ENCODE measurements at regions not wholly inside any gene's neighbourhood (a gene's known extent, or its start where the extent isn't known, plus 50 kb on each side); places are given as distances from the start of the nearest gene placed in this dataset.

DNA sequence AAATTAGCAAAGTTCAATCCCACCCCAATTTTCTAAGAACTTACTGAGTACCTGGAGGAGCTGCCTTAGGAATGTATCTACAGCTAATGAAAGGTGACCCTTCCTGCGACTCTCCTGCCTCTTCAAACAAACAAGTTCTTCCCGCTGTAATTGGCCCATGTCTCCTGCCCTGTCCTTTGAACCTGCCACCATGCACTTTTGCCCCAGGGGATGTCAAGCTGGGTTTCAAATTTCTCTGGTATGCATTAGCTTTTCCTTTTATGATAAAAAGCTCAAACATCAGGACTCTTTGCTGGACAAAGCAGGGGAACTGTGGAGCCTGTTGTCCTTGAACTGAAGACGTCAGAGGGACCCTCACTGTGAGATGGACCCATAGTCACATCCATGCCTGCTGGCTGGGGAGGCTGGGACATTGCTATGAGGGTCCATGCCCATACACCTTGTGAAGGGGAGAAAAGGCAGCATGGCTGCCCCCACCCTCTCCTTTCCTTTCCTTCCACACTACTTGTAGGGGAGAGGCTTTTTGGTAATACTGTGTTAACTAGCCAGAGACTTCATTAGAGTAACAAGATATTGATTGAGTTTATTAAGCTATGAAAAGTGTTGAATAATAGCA lies 210.7 kb upstream of the COPS8 start:
- Mint-ChIP-seq H3K9me3 (no peaks in the 10 kb centered on the region), H3K36me3 (no peaks in the 10 kb centered on the region), H3K4me3 (no peak overlapping the region), H3K27me3 (no peaks in the 10 kb centered on the region), H3K27ac (no peak overlapping the region), H3K4me1 (ENCODE audit: low read depth) (peaks cover 7% of the 10 kb centered on the region)
- no peak for DNase-seq
- intact Hi-C loops (cut with micrococcal nuclease), result no loop called here
- ChIA-PET CTCF (interaction anchor here (0.7 kb wide), 1 partner anchor 277 kb away, joined by 3 read pairs; no protein-coding TSS in a partner anchor), POLR2A (no interaction called here)

DNA sequence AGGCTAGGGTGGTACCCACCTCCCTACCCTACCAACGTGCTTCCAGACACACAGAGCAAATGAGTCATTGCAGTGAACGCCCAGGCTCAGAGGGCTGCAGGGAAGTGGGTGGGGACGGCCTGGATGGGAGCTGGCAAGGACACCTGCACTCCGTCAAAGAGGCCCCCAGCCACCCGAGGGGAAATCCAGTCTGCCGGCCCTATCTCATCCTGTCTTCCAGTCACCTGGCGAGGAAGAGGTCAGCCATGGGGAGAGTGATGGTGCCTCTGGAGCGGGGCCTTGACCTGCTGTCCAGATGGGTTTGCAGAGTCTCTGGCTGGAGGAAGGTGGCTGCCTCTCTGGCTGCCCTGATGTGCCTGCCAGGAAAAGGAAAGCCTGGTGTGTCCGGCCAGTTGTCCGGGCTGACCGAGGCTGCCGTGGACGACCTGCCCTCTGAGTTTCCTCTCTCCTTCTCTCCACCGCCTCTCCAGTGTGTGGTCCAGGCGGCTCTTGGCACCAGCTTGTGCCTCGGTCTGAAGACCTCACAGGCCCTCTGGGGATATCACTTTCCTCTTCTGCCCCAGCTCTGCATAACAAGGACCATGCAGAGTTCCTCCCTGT lies 209.7 kb upstream of the COPS8 start:
- intact Hi-C loops (cut with micrococcal nuclease), result no loop called here
- H3K9me3 Mint-ChIP-seq, result no peaks in the 10 kb centered on the region
- no peaks in the 10 kb centered on the region for H3K36me3 Mint-ChIP-seq
- H3K4me3 Mint-ChIP-seq, result no peak overlapping the region
- no peak for DNase-seq
- H3K4me1 Mint-ChIP-seq (ENCODE audit: low read depth), result peaks cover 7% of the 10 kb centered on the region
- POLR2A ChIA-PET, result interaction anchor here (0.5 kb wide), 1 partner anchor 932 kb away, joined by 3 read pairs; no protein-coding TSS in a partner anchor
- H3K27ac Mint-ChIP-seq, result no peak overlapping the region
- H3K27me3 Mint-ChIP-seq, result no peaks in the 10 kb centered on the region
- CTCF ChIA-PET, result interaction anchor here (0.7 kb wide), 1 partner anchor 278 kb away, joined by 3 read pairs; no protein-coding TSS in a partner anchor

DNA sequence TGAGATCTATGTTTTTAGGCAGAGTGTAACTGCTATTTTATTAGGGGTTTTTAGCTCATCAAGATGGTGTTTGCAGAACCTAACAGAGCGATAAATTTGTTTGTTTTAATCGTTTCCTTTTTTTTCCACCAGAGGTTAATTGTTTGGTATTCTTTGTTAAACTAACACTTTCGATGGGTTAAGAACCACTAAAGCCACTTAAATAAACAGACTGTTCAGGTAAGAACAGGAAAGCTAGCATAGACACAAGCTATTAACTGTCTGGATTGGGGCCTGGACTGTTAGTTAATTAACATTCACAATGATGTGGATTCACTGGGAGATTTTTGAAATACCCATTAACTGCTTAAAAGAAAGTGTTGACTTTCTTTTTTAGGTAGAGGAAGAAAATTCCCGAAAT lies 209.0 kb upstream of the COPS8 start:
- intact Hi-C loops (cut with micrococcal nuclease), result no loop called here
- Mint-ChIP-seq H3K4me3 (no peak overlapping the region), H3K4me1 (ENCODE audit: low read depth) (peaks cover 2% of the 10 kb centered on the region), H3K27ac (no peak overlapping the region), H3K9me3 (no peaks in the 10 kb centered on the region), H3K27me3 (no peaks in the 10 kb centered on the region), H3K36me3 (no peaks in the 10 kb centered on the region)
- ChIA-PET CTCF (interaction anchor here (0.6 kb wide), 1 partner anchor 15 kb away, joined by 3 read pairs; no protein-coding TSS in a partner anchor), POLR2A (no interaction called here)
- no peak for DNase-seq

DNA sequence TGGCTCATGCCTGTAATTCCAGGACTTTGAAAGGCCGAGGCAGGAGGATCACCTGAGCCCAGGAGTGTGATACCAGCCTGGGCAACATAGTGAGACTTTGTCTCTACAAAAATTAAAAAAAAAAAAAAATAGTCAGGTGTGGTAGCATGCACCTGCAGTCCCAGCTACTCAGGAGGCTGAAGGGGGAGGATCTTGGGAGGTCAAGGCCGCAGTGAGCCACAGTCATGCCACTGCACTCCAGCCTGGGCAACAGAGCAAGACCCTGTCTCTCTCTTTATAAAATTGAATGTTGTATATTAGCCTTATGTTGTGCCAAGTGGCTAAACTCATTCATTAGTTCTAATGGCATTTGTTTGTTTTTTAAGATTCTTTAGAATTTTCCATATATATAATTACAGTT lies 207.7 kb upstream of the COPS8 start:
- no peak for DNase-seq
- ChIA-PET CTCF (interaction anchor here (0.7 kb wide), 1 partner anchor 49 kb away, joined by 3 read pairs; no protein-coding TSS in a partner anchor), POLR2A (no interaction called here)
- Mint-ChIP-seq H3K9me3 (no peaks in the 10 kb centered on the region), H3K27me3 (no peaks in the 10 kb centered on the region), H3K4me1 (ENCODE audit: low read depth) (no peaks in the 10 kb centered on the region), H3K36me3 (no peaks in the 10 kb centered on the region), H3K4me3 (no peak overlapping the region), H3K27ac (no peak overlapping the region)
- intact Hi-C loops (cut with micrococcal nuclease), result no loop called here

DNA sequence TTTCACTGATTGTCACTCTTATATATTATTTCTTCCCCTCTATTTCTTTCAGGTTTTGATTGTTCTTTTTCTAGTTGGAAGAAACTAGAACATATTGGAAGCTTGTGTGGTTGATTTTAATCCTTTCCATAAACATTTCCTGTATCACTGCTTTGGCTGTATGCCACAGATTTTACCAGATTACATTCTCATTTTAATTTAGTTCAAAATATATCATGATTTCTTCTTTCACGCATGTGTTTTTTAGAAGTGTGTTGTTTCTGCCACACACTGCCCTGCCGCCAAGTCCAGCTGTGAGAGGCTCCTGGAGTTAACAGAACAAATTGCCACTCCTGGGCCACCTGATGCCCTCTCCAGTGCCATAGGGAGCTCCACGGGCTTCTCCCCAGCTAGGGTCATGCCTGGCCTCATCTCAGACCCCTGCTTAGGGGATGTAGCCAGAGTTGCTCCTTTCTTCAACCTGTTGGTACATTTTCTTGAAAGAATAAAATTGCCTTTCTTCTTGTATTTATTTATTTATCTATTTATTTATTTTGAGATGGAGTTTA lies 206.2 kb upstream of the COPS8 start:
- H3K9me3 Mint-ChIP-seq, result no peaks in the 10 kb centered on the region
- no peak overlapping the region for H3K27ac Mint-ChIP-seq
- H3K36me3 Mint-ChIP-seq, result no peaks in the 10 kb centered on the region
- POLR2A ChIA-PET, result no interaction called here
- CTCF ChIA-PET, result no interaction called here
- H3K4me3 Mint-ChIP-seq, result no peak overlapping the region
- no peaks in the 10 kb centered on the region for H3K4me1 Mint-ChIP-seq (ENCODE audit: low read depth)
- intact Hi-C loops (cut with micrococcal nuclease), result no loop called here
- no peak for DNase-seq
- no peaks in the 10 kb centered on the region for H3K27me3 Mint-ChIP-seq

DNA sequence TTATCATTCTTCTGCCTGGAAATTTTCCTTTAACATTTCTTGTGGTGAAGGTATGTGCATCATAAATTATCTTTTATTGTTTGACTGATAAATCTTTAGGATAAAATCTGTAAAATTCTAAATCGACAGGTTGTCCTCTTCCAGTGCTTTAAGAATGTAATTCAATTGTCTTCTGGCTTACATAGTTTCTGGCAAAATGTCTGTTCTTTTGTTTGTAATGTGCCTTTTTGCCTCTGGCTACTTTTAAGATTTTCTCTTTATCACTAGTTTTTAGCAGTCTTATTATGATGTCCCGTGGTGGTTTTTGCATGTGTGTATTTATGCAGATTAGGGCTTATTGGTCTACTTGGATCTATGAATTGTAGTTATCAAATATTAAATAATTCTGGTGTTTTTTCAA lies 203.6 kb upstream of the COPS8 start:
- Mint-ChIP-seq H3K9me3 (no peaks in the 10 kb centered on the region), H3K4me1 (ENCODE audit: low read depth) (no peaks in the 10 kb centered on the region), H3K36me3 (no peaks in the 10 kb centered on the region), H3K27ac (no peak overlapping the region), H3K4me3 (no peak overlapping the region), H3K27me3 (peaks cover 4% of the 10 kb centered on the region)
- intact Hi-C loops (cut with micrococcal nuclease), result no loop called here
- DNase-seq, result no peak
- CTCF ChIA-PET, result no interaction called here
- POLR2A ChIA-PET, result no interaction called here

DNA sequence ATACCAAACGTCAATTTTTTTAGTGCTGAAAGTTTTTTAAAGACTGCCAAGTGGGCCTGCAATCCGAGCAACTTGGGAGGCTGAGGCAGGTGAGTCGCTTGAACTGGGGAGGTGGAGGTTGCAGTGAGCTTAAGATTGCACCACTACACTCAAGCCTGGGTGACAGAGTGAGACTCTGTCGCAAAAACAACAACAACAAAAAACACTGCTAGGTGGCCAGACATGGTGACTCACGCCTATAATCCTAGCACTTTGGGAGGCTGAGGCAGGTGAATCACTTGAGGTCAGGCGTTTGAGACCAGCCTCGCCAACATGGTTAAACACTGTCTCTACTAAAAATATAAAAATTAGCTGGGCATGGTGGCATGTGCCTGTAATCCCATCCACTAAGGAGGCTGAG lies 202.8 kb upstream of the COPS8 start:
- Mint-ChIP-seq H3K9me3 (no peaks in the 10 kb centered on the region), H3K4me3 (no peak overlapping the region), H3K4me1 (ENCODE audit: low read depth) (no peaks in the 10 kb centered on the region), H3K36me3 (no peaks in the 10 kb centered on the region), H3K27me3 (peaks cover 4% of the 10 kb centered on the region), H3K27ac (no peak overlapping the region)
- DNase-seq, result no peak
- CTCF ChIA-PET, result no interaction called here
- intact Hi-C loops (cut with micrococcal nuclease), result no loop called here
- POLR2A ChIA-PET, result no interaction called here

DNA sequence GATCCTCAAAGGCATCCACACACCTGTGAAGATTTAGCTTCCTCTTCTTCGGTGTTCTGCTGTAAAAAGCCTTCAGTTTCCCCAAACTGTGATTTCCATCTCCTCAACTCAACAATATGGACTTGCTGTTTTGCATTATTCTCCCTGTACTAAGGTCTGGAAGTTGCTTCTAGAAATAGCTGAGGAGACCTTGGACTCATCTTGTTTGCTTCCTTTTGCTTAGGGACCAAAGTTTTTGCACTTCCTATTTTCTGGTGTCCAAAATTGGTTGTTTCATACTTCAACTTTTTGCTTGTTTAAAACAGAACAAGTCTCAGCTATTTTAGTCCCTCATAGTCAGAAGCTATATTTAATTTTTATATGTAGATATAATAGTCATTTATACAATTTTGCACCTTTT lies 201.9 kb upstream of the COPS8 start:
- H3K9me3 Mint-ChIP-seq, result no peaks in the 10 kb centered on the region
- H3K4me1 Mint-ChIP-seq (ENCODE audit: low read depth), result no peaks in the 10 kb centered on the region
- H3K36me3 Mint-ChIP-seq, result no peaks in the 10 kb centered on the region
- intact Hi-C loops (cut with micrococcal nuclease), result no loop called here
- H3K27ac Mint-ChIP-seq, result no peak overlapping the region
- H3K27me3 Mint-ChIP-seq, result peaks cover 6% of the 10 kb centered on the region
- ChIA-PET POLR2A (no interaction called here), CTCF (no interaction called here)
- DNase-seq, result no peak
- no peak overlapping the region for H3K4me3 Mint-ChIP-seq

DNA sequence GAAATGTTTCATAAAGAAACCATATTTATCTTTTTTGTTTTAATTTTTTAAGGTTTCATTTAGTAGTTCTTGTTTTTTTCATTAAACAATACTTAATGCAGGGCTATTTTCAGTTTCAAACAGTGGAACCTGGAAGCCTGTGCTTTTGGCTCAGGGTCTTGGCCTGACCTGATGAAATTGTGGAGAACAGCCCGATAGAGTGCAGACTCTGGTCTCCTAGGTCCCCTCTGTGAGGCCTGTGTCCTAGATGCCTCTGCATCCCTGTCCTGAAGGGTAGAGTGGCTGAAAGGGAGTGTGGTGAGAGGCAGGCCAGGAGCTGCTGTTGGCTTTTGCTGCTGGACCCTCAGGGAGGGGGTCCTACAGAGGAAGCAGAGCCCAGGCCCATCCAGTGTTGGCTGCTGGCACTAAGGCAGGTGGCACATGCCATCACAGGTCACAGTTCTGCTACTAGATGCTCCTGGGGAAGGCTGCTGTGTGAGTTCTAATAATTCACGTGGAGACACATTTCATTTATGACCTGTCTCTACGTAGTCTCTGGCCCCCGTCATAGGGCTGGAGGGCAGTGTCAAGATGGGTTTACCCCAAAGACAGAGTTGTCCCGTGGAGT lies 201.0 kb upstream of the COPS8 start:
- intact Hi-C loops (cut with micrococcal nuclease), result no loop called here
- DNase-seq, result no peak
- no peak overlapping the region for H3K27ac Mint-ChIP-seq
- H3K36me3 Mint-ChIP-seq, result no peaks in the 10 kb centered on the region
- no peak overlapping the region for H3K4me3 Mint-ChIP-seq
- H3K27me3 Mint-ChIP-seq, result peaks cover 6% of the 10 kb centered on the region
- ChIA-PET CTCF (no interaction called here), POLR2A (no interaction called here)
- no peaks in the 10 kb centered on the region for H3K9me3 Mint-ChIP-seq
- H3K4me1 Mint-ChIP-seq (ENCODE audit: low read depth), result no peaks in the 10 kb centered on the region

DNA sequence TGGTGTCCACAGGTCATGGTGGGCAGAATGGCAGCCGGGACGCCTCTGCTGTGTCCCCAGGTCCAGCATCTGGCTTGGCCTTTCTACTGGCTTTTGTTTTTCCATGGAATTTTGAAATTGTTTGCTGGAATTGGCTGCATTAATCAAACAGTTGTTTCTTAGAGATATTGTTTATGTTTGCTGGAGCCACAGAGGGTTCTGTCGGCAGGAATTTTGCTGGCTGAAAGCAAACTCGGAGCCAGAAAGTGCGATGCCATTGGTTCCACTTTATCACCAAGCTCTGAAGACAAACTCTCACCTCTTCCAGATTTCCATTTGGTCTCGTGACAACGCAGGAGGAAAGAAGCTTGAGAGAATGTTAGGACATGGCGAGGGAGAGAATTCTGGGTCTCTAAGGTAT lies 199.2 kb upstream of the COPS8 start:
- no peaks in the 10 kb centered on the region for H3K9me3 Mint-ChIP-seq
- H3K4me3 Mint-ChIP-seq, result no peak overlapping the region
- no peak overlapping the region for H3K27ac Mint-ChIP-seq
- intact Hi-C loops (cut with micrococcal nuclease), result no loop called here
- H3K36me3 Mint-ChIP-seq, result no peaks in the 10 kb centered on the region
- H3K27me3 Mint-ChIP-seq, result peaks cover 8% of the 10 kb centered on the region
- ChIA-PET POLR2A (no interaction called here), CTCF (interaction anchor here (1.5 kb wide), 1 partner anchor 373 kb away, joined by 3 read pairs; no protein-coding TSS in a partner anchor)
- DNase-seq, result no peak
- no peaks in the 10 kb centered on the region for H3K4me1 Mint-ChIP-seq (ENCODE audit: low read depth)

DNA sequence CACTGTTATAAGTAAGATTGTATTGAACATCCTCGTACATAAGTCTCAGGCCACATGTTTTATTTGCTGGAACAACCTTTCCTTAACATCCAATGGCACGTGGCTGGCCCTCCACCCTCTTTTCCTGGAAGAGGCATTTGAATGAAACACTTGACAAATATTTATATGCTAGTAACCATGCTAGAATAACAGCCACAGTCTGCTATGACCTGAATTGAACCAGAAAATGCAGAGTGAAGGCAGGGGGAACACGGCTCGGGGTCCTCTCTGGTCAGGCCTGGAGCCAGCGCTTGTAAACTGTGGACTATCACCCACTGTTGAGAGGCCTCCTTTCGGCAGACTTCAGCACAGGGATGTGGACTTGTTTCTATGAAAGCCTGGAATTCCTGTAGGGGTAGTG lies 198.2 kb upstream of the COPS8 start:
- ChIA-PET POLR2A (no interaction called here), CTCF (no interaction called here)
- Mint-ChIP-seq H3K36me3 (no peaks in the 10 kb centered on the region), H3K27ac (no peak overlapping the region), H3K27me3 (peaks cover 8% of the 10 kb centered on the region), H3K9me3 (no peaks in the 10 kb centered on the region), H3K4me3 (no peak overlapping the region), H3K4me1 (ENCODE audit: low read depth) (no peaks in the 10 kb centered on the region)
- intact Hi-C loops (cut with micrococcal nuclease), result no loop called here
- DNase-seq, result no peak

DNA sequence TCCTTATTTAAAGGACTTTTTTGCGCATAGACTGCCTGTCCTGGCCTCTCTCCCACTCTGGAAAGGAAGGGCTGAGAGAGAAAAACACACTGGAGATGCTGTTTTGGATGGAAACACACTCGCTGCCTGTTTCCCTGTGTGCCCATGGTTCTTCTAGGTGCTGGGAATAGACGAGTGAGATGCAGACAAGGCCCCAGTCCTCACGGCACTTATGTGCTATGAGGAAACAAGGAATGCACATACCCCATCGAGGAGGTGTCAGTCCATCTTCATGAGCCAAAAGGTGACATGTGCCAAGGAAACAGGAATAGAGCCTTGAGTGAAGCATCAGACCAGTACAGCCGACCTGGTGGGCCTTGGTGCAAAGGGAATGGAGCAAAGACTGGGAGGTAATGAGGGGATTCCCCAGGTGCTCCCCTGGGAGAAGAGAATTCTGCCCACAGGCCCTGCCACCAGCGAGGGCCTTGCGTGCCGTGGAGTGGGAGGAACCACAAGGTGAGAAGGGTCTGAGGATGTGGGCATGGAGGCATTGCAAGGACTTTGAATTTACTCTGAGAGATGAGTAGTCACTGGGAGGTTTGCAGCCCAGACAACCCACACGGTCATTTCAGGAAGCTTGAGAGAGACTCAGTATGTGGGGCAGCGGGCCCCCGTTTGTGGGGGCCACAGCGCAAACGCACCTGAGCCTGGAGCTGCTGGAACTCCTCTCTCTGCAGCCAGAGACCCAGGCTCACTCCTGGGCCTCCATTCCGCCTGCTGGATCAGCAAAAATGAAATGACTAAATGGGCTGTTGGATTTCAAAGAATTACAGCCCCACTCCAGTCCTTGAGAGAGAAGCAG lies 197.5 kb upstream of the COPS8 start:
- Mint-ChIP-seq H3K4me3 (no peak overlapping the region), H3K27me3 (peaks cover 8% of the 10 kb centered on the region), H3K4me1 (ENCODE audit: low read depth) (no peaks in the 10 kb centered on the region), H3K9me3 (no peaks in the 10 kb centered on the region), H3K36me3 (no peaks in the 10 kb centered on the region), H3K27ac (no peak overlapping the region)
- no peak for DNase-seq
- intact Hi-C loops (cut with micrococcal nuclease), result no loop called here
- ChIA-PET POLR2A (no interaction called here), CTCF (no interaction called here)
